IMR-90 (cell line): ENCODE measurements at regions not wholly inside any gene's neighbourhood (a gene's known extent, or its start where the extent isn't known, plus 50 kb on each side); places are given as distances from the start of the nearest gene placed in this dataset.

Source experiments
- ATAC-seq: fragments of 200-7000 bp; cut with Tn5 transposase; 2 replicates; pipeline ENCODE4 v1.9.1; 2020; ENCODE audit warnings: low read depth, mild to moderate bottlenecking, moderate library complexity
- BruUV-seq: library from RNA; stranded (reverse); fragments of 400-500 nt; replicated peaks from 2 replicates; lab custom pipeline; 2021; lab: Mats Ljungman, UMichigan
- CTCF ChIA-PET: fragments of 300-600 bp; formaldehyde crosslinking; extraction: SDS; loops from one replicate; lab custom pipeline; 2021; ENCODE audit warnings: antibody characterized with exemption; lab: Yijun Ruan, JAX
- POLR2A ChIA-PET: fragments of 300-600 bp; sonication (Branson Sonifier 250); formaldehyde crosslinking; loops from one replicate; lab custom pipeline; 2022; ENCODE audit warnings: antibody characterized with exemption; ENCODE audit not compliant: unreplicated experiment; lab: Charles Lee
- DNase-seq: peaks from one replicate; pipeline ENCODE4 v3.0.0; 2013
- H2AFZ ChIP-seq: replicated peaks from 2 replicates; pipeline ENCODE3; 2013; ENCODE audit warnings: low read length, mild to moderate bottlenecking; ENCODE audit not compliant: poor library complexity
- H2AK5ac ChIP-seq: 2 replicates; pipeline ENCODE4 v1.6.1; 2013; ENCODE audit warnings: low read depth, low read length, inconsistent platforms
- H2AK9ac ChIP-seq: replicated peaks from 2 replicates; pipeline ENCODE3; 2013; ENCODE audit warnings: mild to moderate bottlenecking, low read depth, low read length, moderate library complexity; ENCODE audit not compliant: poor library complexity
- H2BK120ac ChIP-seq: 2 replicates; pipeline ENCODE4 v1.6.1; 2013; ENCODE audit warnings: low read depth, low read length, inconsistent platforms
- H2BK15ac ChIP-seq: 3 replicates; pipeline ENCODE4 v1.6.1; 2013; ENCODE audit warnings: low read depth, low read length, inconsistent platforms
- H2BK20ac ChIP-seq: 2 replicates; pipeline ENCODE4 v1.6.1; 2013; ENCODE audit warnings: low read depth, mild to moderate bottlenecking, inconsistent platforms, low read length, moderate library complexity
- H2BK5ac ChIP-seq: 2 replicates; pipeline ENCODE4 v1.6.1; 2013; ENCODE audit warnings: mild to moderate bottlenecking, low read depth, low read length, inconsistent platforms; ENCODE audit not compliant: poor library complexity, severe bottlenecking
- H3K14ac ChIP-seq: replicated peaks from 2 replicates; pipeline ENCODE4 v1.6.1; 2013; ENCODE audit warnings: low read depth, low read length, inconsistent platforms
- H3K18ac ChIP-seq: 2 replicates; pipeline ENCODE4 v1.6.1; 2013; ENCODE audit warnings: low read depth, low read length, control low read depth
- H3K23ac ChIP-seq: 2 replicates; pipeline ENCODE4 v1.6.1; 2013; ENCODE audit warnings: low read depth, low read length, inconsistent platforms
- H3K27ac ChIP-seq: 2 replicates; pipeline ENCODE4 v1.5.1; 2013; ENCODE audit warnings: mild to moderate bottlenecking, control low read depth, low read length; ENCODE audit not compliant: insufficient read depth
- H3K27me3 ChIP-seq: 2 replicates; pipeline ENCODE4 v1.6.1; 2013; ENCODE audit warnings: low read length; ENCODE audit not compliant: control insufficient read depth, insufficient read depth
- H3K36me3 ChIP-seq: 2 replicates; pipeline ENCODE4 v1.6.1; 2013; ENCODE audit warnings: low read length, mixed read lengths; ENCODE audit not compliant: control insufficient read depth, insufficient read depth
- H3K4ac ChIP-seq: 2 replicates; pipeline ENCODE4 v1.6.1; 2013; ENCODE audit warnings: low read depth, low read length, inconsistent platforms
- H3K4me1 ChIP-seq: 2 replicates; pipeline ENCODE4 v1.6.1; 2013; ENCODE audit warnings: low read length, mixed read lengths; ENCODE audit not compliant: control insufficient read depth, insufficient read depth
- H3K4me2 ChIP-seq: 2 replicates; pipeline ENCODE4 v1.6.1; 2013; ENCODE audit warnings: low read depth, mild to moderate bottlenecking, control low read depth, low read length, moderate library complexity
- H3K4me3 ChIP-seq: 2 replicates; pipeline ENCODE4 v1.5.1; 2013; ENCODE audit warnings: low read depth, mild to moderate bottlenecking, control low read depth, low read length, moderate library complexity; ENCODE audit not compliant: insufficient read depth
- H3K56ac ChIP-seq: 2 replicates; pipeline ENCODE4 v1.6.1; 2013; ENCODE audit warnings: low read length, inconsistent platforms; ENCODE audit not compliant: insufficient read depth; ENCODE audit errors: extremely low read depth
- H3K79me1 ChIP-seq, 2 experiments: 2 replicates each; pipeline ENCODE4 v1.6.1; 2013; ENCODE audit warnings: low read length in 2 of 2, inconsistent platforms in 1 of 2, low read depth in 1 of 2
- H3K9ac ChIP-seq: 2 replicates; pipeline ENCODE4 v1.6.1; 2013; ENCODE audit warnings: low read depth, low read length, control low read depth
- H3K9me1 ChIP-seq: 2 replicates; pipeline ENCODE4 v1.6.1; 2013; ENCODE audit warnings: low read length, inconsistent platforms; ENCODE audit not compliant: insufficient read depth
- H3K9me3 ChIP-seq: 2 replicates; pipeline ENCODE4 v1.6.1; 2013; ENCODE audit warnings: low read length; ENCODE audit not compliant: control insufficient read depth, insufficient read depth
- H4K20me1 ChIP-seq: 2 replicates; pipeline ENCODE4 v1.6.1; 2013; ENCODE audit warnings: low read length, inconsistent platforms; ENCODE audit not compliant: insufficient read depth
- H4K5ac ChIP-seq: 2 replicates; pipeline ENCODE4 v1.6.1; 2013; ENCODE audit warnings: mild to moderate bottlenecking, low read depth, low read length, control low read depth
- H4K8ac ChIP-seq, 2 experiments: 2 replicates each; pipeline ENCODE4 v1.6.1; 2013; ENCODE audit warnings: low read depth in 2 of 2, low read length in 2 of 2, control low read depth in 1 of 2, inconsistent platforms in 1 of 2
- H4K91ac ChIP-seq: 2 replicates; pipeline ENCODE4 v1.6.1; 2013; ENCODE audit warnings: low read depth, low read length, inconsistent platforms; ENCODE audit not compliant: insufficient read depth
- BHLHE40 ChIP-seq: fragments of 150-350 bp; IDR thresholded peaks from 2 replicates; pipeline ENCODE4 v1.6.1; 2016; ENCODE audit warnings: mild to moderate bottlenecking, low read depth, low read length
- CEBPB ChIP-seq: IDR thresholded peaks from 2 replicates; pipeline ENCODE4 v1.6.1; 2012; ENCODE audit warnings: low read depth, low read length, improper control_type of control experiment
- CTCF ChIP-seq: conservative IDR thresholded peaks from 2 replicates; pipeline ENCODE4 v1.5.1; 2012; ENCODE audit warnings: mild to moderate bottlenecking, low read depth, low read length, improper control_type of control experiment
- ELK1 ChIP-seq: fragments of 150-350 bp; IDR thresholded peaks from 2 replicates; pipeline ENCODE4 v1.6.1; 2016; ENCODE audit warnings: low read depth, mild to moderate bottlenecking, low read length, moderate library complexity, borderline replicate concordance
- POLR2A ChIP-seq: IDR thresholded peaks from 2 replicates; pipeline ENCODE4 v1.6.1; 2012; ENCODE audit warnings: mild to moderate bottlenecking, low read depth, low read length
- RCOR1 ChIP-seq: IDR thresholded peaks from 2 replicates; pipeline ENCODE4 v1.6.1; 2012; ENCODE audit warnings: mild to moderate bottlenecking, low read length, improper control_type of control experiment; ENCODE audit not compliant: insufficient replicate concordance
- SMC3 ChIP-seq: fragments of 150-350 bp; IDR thresholded peaks from 2 replicates; pipeline ENCODE4 v1.6.1; 2016; ENCODE audit warnings: low read depth, mild to moderate bottlenecking, antibody characterized with exemption, low read length, moderate library complexity
- WGBS, 2 experiments: methylation state at CpG; one replicate each; pipeline versions ENCODE4 v1.1.5 to v1.1.7; 2013; ENCODE audit warnings: missing lambda C conversion rate in 2 of 2; ENCODE audit not compliant: insufficient read length in 1 of 2; ENCODE audit errors: extremely low coverage in 2 of 2; 5-methylcytosine and 5-hydroxymethylcytosine counted together
- dilution Hi-C: fragments of 300-500 bp; cut with HindIII; formaldehyde crosslinking; loops from one replicate; pipeline ENCODE4 v1.14.3; 2018; ENCODE audit warnings: low sequenced_read_pairs; ENCODE audit not compliant: unreplicated experiment
- in situ Hi-C: fragments of 300-500 bp; cut with MboI; formaldehyde crosslinking; loops from 3 replicates; pipeline ENCODE4 v1.14.3; 2019; ENCODE audit warnings: low sequenced_read_pairs, inconsistent platforms, mixed read lengths
- intact Hi-C: fragments of 100-400 bp; cut with micrococcal nuclease; formaldehyde crosslinking; loops from 2 replicates; pipeline ENCODE4 v1.10.0; 2022

- POLR2A ChIA-PET: no interaction called here
- intact Hi-C loops: no loop called here
- dilution Hi-C loops: no loop called here
Measured at GRCh38 chr18:72102412-72102811, 441.7 kb downstream of the CBLN2 start.

More at GRCh38 chr18:72102412-72102811, 441.7 kb downstream of the CBLN2 start:
- Histone ChIP-seq H2AK5ac (no peak overlapping the region), H2AFZ (no peak overlapping the region), H2BK15ac (no peak overlapping the region), H3K23ac (no peak overlapping the region), H2AK9ac (no peak overlapping the region), H2BK5ac (no peak overlapping the region), H4K5ac (no peak overlapping the region), H4K20me1 (no peaks in the 10 kb centered on the region), H3K56ac (no peak overlapping the region), H3K9ac (no peak overlapping the region), H2BK20ac (no peak overlapping the region), H3K4me1 (no peaks in the 10 kb centered on the region), H3K9me1 (no peaks in the 10 kb centered on the region), H4K91ac (no peak overlapping the region), H3K36me3 (no peaks in the 10 kb centered on the region), H4K8ac (no peak overlapping the region), H3K14ac (no peak overlapping the region), H3K79me1 (no peaks in the 10 kb centered on the region), H3K4me3 (no peak overlapping the region), H2BK120ac (no peak overlapping the region), H3K27me3 (no peaks in the 10 kb centered on the region), H3K4ac (no peak overlapping the region), H3K4me2 (no peak overlapping the region), H3K18ac (no peak overlapping the region), H3K9me3 (peaks cover 9% of the 10 kb centered on the region), H3K27ac (no peak overlapping the region)
- no TSS peak for BruUV-seq
- ATAC-seq (no peak), DNase-seq (no peak)
- CTCF ChIA-PET: no interaction called here
- 50% methylated on average over 2 of the region's 2 CpGs; no CpG with 5 or more reads in 1 of the 2 experiments for WGBS, 2 experiments
- in situ Hi-C loops: no loop called here
- no peak for TF ChIP-seq RCOR1
- TF ChIP-seq CTCF: no peak
- no peak for TF ChIP-seq SMC3
- TF ChIP-seq BHLHE40: no peak
- no peak for TF ChIP-seq POLR2A
- TF ChIP-seq CEBPB: no peak
- no peak for TF ChIP-seq ELK1
